ENCODE measurements at regions not wholly inside any gene's neighbourhood (a gene's known extent, or its start where the extent isn't known, plus 50 kb on each side); places are given as distances from the start of the nearest gene placed in this dataset.

DNA sequence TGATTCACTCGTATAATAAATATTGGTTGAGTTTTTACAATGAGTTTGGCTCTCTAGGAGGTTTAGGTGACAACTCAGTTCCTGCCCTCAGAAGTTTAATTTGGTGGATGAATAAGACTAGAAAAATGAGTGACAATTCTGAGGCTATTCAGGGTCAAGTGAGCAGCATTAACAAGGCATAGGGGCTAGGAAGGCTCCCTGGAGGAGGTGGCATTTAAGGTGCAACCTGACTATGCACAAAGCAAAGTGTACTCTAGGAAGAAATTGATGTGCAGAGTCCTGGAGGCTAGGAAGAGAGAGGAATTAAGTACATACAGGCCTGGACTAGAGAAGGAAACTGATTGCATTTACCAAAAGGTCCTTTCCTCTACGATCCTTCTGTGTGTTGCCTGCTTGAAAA, 440.3 kb downstream of the MED13L start:
- TF ChIP-seq, protein P1, sequence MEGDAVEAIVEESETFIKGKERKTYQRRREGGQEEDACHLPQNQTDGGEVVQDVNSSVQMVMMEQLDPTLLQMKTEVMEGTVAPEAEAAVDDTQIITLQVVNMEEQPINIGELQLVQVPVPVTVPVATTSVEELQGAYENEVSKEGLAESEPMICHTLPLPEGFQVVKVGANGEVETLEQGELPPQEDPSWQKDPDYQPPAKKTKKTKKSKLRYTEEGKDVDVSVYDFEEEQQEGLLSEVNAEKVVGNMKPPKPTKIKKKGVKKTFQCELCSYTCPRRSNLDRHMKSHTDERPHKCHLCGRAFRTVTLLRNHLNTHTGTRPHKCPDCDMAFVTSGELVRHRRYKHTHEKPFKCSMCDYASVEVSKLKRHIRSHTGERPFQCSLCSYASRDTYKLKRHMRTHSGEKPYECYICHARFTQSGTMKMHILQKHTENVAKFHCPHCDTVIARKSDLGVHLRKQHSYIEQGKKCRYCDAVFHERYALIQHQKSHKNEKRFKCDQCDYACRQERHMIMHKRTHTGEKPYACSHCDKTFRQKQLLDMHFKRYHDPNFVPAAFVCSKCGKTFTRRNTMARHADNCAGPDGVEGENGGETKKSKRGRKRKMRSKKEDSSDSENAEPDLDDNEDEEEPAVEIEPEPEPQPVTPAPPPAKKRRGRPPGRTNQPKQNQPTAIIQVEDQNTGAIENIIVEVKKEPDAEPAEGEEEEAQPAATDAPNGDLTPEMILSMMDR (IDR thresholded peaks at IDR 0.05): no peak
- TF ChIP-seq POLR2A (IDR thresholded peaks at IDR 0.05) (no peak), EP300 (IDR thresholded peaks at IDR 0.05; ENCODE audit: low read depth) (no peak)
